A673 (cell line): ENCODE measurements at regions not wholly inside any gene's neighbourhood (a gene's known extent, or its start where the extent isn't known, plus 50 kb on each side); places are given as distances from the start of the nearest gene placed in this dataset.
"Not testable (repeated sequence)": the region's sequence is repeated elsewhere in the genome, so short reads cannot be mapped to it uniquely, and the experiment has no call there.

Experiments
- BruUV-seq: library from RNA; stranded (reverse); fragments of 400-500 nt; replicated peaks from 2 replicates; lab custom pipeline; 2021; lab: Mats Ljungman, UMichigan
- CTCF ChIA-PET: fragments of 300-600 bp; sonication (Branson Sonifier 250); formaldehyde crosslinking; loops from one replicate; lab custom pipeline; 2022; ENCODE audit warnings: antibody characterized with exemption; lab: Charles Lee
- POLR2A ChIA-PET: fragments of 300-600 bp; sonication (Branson Sonifier 250); formaldehyde crosslinking; loops from one replicate; lab custom pipeline; 2022; ENCODE audit warnings: antibody characterized with exemption; ENCODE audit not compliant: low non-redundant PET; lab: Charles Lee
- DNase-seq: peaks from one replicate; pipeline ENCODE4 v3.0.0-alpha.2; 2015; ENCODE audit warnings: low spot score
- H3K27ac ChIP-seq: fragments of 200-600 bp; sonication (generic); 2 replicates; pipeline ENCODE4 v1.5.1; 2016; ENCODE audit warnings: mixed run types, low read depth, mild to moderate bottlenecking, mixed read lengths, antibody characterized with exemption, low read length; ENCODE audit not compliant: poor library complexity, severe bottlenecking
- H3K27me3 ChIP-seq: fragments of 200-600 bp; sonication (generic); replicated peaks from 2 replicates; pipeline ENCODE4 v1.6.1; 2017; ENCODE audit warnings: mixed run types, low read depth, mild to moderate bottlenecking, mixed read lengths, antibody characterized with exemption, low read length; ENCODE audit not compliant: insufficient read depth, poor library complexity
- H3K36me3 ChIP-seq: fragments of 200-600 bp; sonication (generic); 2 replicates; pipeline ENCODE4 v1.6.1; 2016; ENCODE audit warnings: mixed run types, mild to moderate bottlenecking, mixed read lengths, antibody characterized with exemption, low read length; ENCODE audit not compliant: insufficient read depth, poor library complexity, severe bottlenecking
- H3K4me1 ChIP-seq: fragments of 200-600 bp; sonication (generic); 2 replicates; pipeline ENCODE4 v1.6.1; 2017; ENCODE audit warnings: mixed run types, mild to moderate bottlenecking, mixed read lengths, antibody characterized with exemption, low read length; ENCODE audit not compliant: insufficient read depth, poor library complexity, severe bottlenecking
- H3K4me3 ChIP-seq: fragments of 200-600 bp; sonication (generic); 2 replicates; pipeline ENCODE4 v1.5.1; 2016; ENCODE audit warnings: low read depth, mixed run types, mild to moderate bottlenecking, mixed read lengths, low read length; ENCODE audit not compliant: poor library complexity, severe bottlenecking
- H3K9me3 ChIP-seq: fragments of 200-600 bp; sonication (generic); 2 replicates; pipeline ENCODE4 v1.6.1; 2016; ENCODE audit warnings: mixed run types, low read depth, mild to moderate bottlenecking, mixed read lengths, antibody characterized with exemption, low read length; ENCODE audit not compliant: poor library complexity, severe bottlenecking
- EZH2 ChIP-seq: fragments of 200-600 bp; sonication (generic); IDR thresholded peaks from 2 replicates; pipeline ENCODE4 v1.6.1; 2017; ENCODE audit warnings: borderline replicate concordance, low read depth, mild to moderate bottlenecking, mixed read lengths, antibody characterized with exemption, low read length; ENCODE audit not compliant: poor library complexity, severe bottlenecking
- intact Hi-C: fragments of 100-400 bp; cut with micrococcal nuclease; formaldehyde crosslinking; loops from one replicate; pipeline ENCODE4 v1.10.0; 2022; ENCODE audit not compliant: unreplicated experiment
- TF ChIP-seq, protein P1 (sequence below): fragments of 300-800, 200-600 bp; sonication (generic); conservative IDR thresholded peaks from 2 replicates; pipeline ENCODE4 v1.5.1; 2017; ENCODE audit warnings: low read depth, mild to moderate bottlenecking, antibody characterized with exemption, low read length, moderate library complexity, mixed read lengths

DNA sequence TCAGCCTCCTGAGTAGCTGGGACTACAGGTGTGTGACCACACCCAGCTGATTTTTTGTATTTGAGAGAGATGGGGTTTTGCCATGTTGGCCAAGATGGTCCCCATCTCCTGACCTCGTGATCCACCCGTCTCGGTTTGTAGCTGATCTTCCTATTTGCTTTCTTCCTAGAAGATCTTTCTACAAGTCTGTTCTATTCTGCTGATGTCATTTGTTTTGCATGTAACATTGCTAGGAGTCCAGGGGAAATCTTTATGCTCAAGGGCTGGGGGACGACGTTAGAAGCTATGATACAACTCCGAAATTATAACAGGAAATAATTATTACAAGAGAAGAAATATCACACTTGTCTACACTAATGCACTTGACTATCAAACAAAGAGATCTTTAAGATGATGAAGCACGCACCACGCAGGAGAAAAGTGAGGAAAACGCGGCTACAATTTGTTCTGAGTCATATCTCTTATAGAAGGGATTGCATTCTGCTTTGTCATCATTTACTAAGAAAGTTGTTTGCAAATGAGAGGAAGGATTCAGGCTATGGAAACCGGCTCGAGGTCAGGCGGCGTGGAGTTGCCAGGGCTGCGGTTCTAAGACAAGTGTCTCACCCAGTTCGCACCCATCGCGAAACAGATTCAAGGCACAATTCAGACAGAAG lies 103.0 kb upstream of the CARD11 start:
- TF ChIP-seq EZH2 = no peak
- TF ChIP-seq, protein P1, sequence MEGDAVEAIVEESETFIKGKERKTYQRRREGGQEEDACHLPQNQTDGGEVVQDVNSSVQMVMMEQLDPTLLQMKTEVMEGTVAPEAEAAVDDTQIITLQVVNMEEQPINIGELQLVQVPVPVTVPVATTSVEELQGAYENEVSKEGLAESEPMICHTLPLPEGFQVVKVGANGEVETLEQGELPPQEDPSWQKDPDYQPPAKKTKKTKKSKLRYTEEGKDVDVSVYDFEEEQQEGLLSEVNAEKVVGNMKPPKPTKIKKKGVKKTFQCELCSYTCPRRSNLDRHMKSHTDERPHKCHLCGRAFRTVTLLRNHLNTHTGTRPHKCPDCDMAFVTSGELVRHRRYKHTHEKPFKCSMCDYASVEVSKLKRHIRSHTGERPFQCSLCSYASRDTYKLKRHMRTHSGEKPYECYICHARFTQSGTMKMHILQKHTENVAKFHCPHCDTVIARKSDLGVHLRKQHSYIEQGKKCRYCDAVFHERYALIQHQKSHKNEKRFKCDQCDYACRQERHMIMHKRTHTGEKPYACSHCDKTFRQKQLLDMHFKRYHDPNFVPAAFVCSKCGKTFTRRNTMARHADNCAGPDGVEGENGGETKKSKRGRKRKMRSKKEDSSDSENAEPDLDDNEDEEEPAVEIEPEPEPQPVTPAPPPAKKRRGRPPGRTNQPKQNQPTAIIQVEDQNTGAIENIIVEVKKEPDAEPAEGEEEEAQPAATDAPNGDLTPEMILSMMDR = no peak
- H3K4me1 ChIP-seq = peaks cover 4% of the 10 kb centered on the region
- H3K9me3 ChIP-seq = no peaks in the 10 kb centered on the region
- ChIA-PET CTCF (no interaction called here), POLR2A (interaction anchor here (0.6 kb wide), 1 partner anchor 964 kb away, joined by 3 read pairs; no protein-coding TSS in a partner anchor)
- H3K27ac ChIP-seq = no peak overlapping the region
- peaks cover 2% of the 10 kb centered on the region for H3K27me3 ChIP-seq
- no TSS peak for BruUV-seq
- H3K36me3 ChIP-seq = no peaks in the 10 kb centered on the region
- intact Hi-C loops = no loop called here
- DNase-seq = peak; percentile 42
- no peak overlapping the region for H3K4me3 ChIP-seq

DNA sequence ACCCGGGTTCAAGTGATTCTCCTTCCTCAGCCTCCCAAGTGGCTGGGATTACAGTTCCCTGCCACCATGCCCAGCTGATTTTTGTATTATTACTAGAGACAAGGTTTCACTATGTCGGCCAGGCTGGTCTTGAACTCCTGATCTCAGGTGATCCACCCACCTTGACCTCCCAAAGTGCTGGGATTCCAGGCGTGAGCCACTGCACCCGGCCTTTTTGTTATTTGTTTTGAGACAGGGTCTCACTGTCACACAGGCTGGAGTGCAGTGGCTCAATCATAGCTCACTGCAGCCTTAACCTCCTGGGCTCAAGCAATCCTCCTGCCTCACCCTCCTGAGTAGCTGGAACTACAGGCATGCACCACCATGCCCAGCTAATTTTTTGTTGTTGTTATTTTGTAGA lies 104.8 kb upstream of the CARD11 start:
- H3K9me3 ChIP-seq, DNase-seq, POLR2A ChIA-PET, H3K36me3 ChIP-seq, CTCF ChIA-PET, intact Hi-C loops, BruUV-seq, H3K4me1 ChIP-seq, H3K27me3 ChIP-seq, H3K4me3 ChIP-seq, H3K27ac ChIP-seq: not testable (repeated sequence)

DNA sequence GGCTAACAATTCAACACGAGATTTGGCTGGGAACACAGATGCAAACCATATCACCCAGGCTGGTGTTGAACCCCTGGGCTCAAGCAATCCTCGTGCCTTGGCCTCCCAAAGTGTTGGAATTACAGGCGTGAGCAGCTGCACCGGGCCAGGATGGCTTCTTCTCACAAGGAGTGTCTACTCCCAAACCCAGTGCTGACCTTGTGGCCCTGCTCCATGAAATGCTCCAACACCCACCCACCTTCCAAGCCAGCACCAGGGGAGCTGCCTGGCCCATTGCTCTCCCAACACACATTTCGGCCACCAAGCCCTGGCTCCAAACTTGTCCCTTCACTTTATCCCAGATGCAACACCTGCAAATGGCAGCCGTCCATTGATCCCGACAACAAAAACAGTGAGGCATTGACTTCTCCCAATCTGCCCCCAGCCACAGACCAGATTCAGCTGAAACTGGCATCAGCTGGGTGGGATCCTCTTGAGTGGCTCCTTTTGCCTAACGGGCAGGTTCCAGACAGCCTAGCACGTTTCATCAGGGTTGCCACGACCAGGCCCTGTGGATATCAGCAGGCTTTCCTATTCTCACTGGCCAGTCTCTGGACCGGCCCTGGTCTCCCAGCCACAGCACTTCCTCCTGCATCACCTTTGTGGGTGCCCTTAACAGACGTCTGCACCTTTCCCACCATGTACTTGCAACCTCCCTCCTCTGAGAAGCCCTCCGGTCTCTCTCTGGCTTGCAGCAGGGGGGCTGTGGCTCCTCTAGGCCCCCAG lies 105.7 kb upstream of the CARD11 start:
- intact Hi-C loops = no loop called here
- Histone ChIP-seq H3K4me1 (peaks cover 4% of the 10 kb centered on the region), H3K4me3 (no peak overlapping the region), H3K9me3 (no peaks in the 10 kb centered on the region), H3K27me3 (peaks cover 2% of the 10 kb centered on the region), H3K36me3 (no peaks in the 10 kb centered on the region), H3K27ac (no peak overlapping the region)
- CTCF ChIA-PET = no interaction called here
- POLR2A ChIA-PET = no interaction called here
- no peak for DNase-seq
- TF ChIP-seq, protein P1 = no peak
- no peak for TF ChIP-seq EZH2
- no TSS peak for BruUV-seq
